PC-3 (cell line): ENCODE measurements at regions not wholly inside any gene's neighbourhood (a gene's known extent, or its start where the extent isn't known, plus 50 kb on each side); places are given as distances from the start of the nearest gene placed in this dataset.

ENCODE experiments used
- ATAC-seq: fragments of 200-7000 bp; cut with Tn5 transposase; 2 replicates; pipeline ENCODE4 v1.9.1; 2020; ENCODE audit warnings: mild to moderate bottlenecking, moderate library complexity
- BruUV-seq: library from RNA; stranded (reverse); fragments of 400-500 nt; replicated peaks from 2 replicates; lab custom pipeline; 2021; lab: Mats Ljungman, UMichigan
- CTCF ChIA-PET: fragments of 300-600 bp; sonication (Branson Sonifier 250); formaldehyde crosslinking; loops from one replicate; lab custom pipeline; 2022; ENCODE audit warnings: antibody characterized with exemption; lab: Charles Lee
- POLR2A ChIA-PET: fragments of 300-600 bp; sonication (Branson Sonifier 250); formaldehyde crosslinking; loops from one replicate; lab custom pipeline; 2022; ENCODE audit warnings: antibody characterized with exemption; ENCODE audit not compliant: unreplicated experiment; lab: Charles Lee
- DNase-seq: peaks from one replicate; pipeline ENCODE4 v3.0.0-alpha.2; 2015
- H2AFZ ChIP-seq: fragments of 300-600 bp; sonication (generic); 2 replicates; pipeline ENCODE4 v1.6.0; 2016; ENCODE audit warnings: antibody characterized with exemption, low read length
- H3F3A ChIP-seq: fragments of 300-600 bp; sonication (generic); one replicate; pipeline ENCODE4 v1.6.0; 2017; ENCODE audit warnings: antibody characterized with exemption, low read length, control low read depth, mild to moderate bottlenecking; ENCODE audit not compliant: unreplicated experiment
- H3K27ac ChIP-seq: fragments of 300-600 bp; sonication (generic); 2 replicates; pipeline ENCODE4 v1.5.1; 2016; ENCODE audit warnings: mild to moderate bottlenecking, low read length
- H3K27me3 ChIP-seq: fragments of 300-600 bp; sonication (generic); 2 replicates; pipeline ENCODE4 v1.6.1; 2016; ENCODE audit warnings: low read length, mixed read lengths
- H3K36me3 ChIP-seq: fragments of 300-600 bp; sonication (generic); 2 replicates; pipeline ENCODE4 v1.6.1; 2016; ENCODE audit warnings: low read depth, mixed run types, low read length, mixed read lengths
- H3K4me1 ChIP-seq: fragments of 300-600 bp; sonication (generic); 2 replicates; pipeline ENCODE4 v1.5.1; 2016; ENCODE audit warnings: low read length; ENCODE audit not compliant: insufficient read depth
- H3K4me2 ChIP-seq: fragments of 300-600 bp; sonication (generic); 2 replicates; pipeline ENCODE4 v1.6.0; 2016; ENCODE audit warnings: low read length
- H3K4me3 ChIP-seq: fragments of 300-600 bp; sonication (generic); 2 replicates; pipeline ENCODE4 v1.5.1; 2016; ENCODE audit warnings: mild to moderate bottlenecking, low read length, mixed read lengths
- H3K79me2 ChIP-seq: fragments of 300-600 bp; sonication (generic); 2 replicates; pipeline ENCODE4 v1.6.1; 2017; ENCODE audit warnings: low read length, mixed read lengths
- H3K9ac ChIP-seq: fragments of 300-600 bp; sonication (generic); 2 replicates; pipeline ENCODE4 v1.6.0; 2016; ENCODE audit warnings: mild to moderate bottlenecking, low read length
- H3K9me2 ChIP-seq: fragments of 300-600 bp; sonication (generic); replicated peaks from 2 replicates; pipeline ENCODE4 v1.6.1; 2016; ENCODE audit warnings: mixed run types, low read length, mixed read lengths
- H3K9me3 ChIP-seq: fragments of 300-600 bp; sonication (generic); 2 replicates; pipeline ENCODE4 v1.6.1; 2016; ENCODE audit warnings: low read length, mixed read lengths
- H4K20me1 ChIP-seq: fragments of 300-600 bp; sonication (generic); 2 replicates; pipeline ENCODE4 v1.6.1; 2016; ENCODE audit warnings: low read length, mixed read lengths
- EZH2 ChIP-seq: fragments of 300-600 bp; sonication (generic); IDR thresholded peaks from one replicate; pipeline ENCODE4 v1.6.1; 2017; ENCODE audit warnings: antibody characterized with exemption, mild to moderate bottlenecking, low read length; ENCODE audit not compliant: unreplicated experiment
- EZH2phosphoT487 ChIP-seq: fragments of 300-600 bp; sonication (generic); IDR thresholded peaks from 2 replicates; pipeline ENCODE4 v1.6.1; 2018; ENCODE audit warnings: mild to moderate bottlenecking, antibody characterized with exemption, low read length, borderline replicate concordance
- intact Hi-C: fragments of 100-400 bp; cut with micrococcal nuclease; formaldehyde crosslinking; loops from 2 replicates; pipeline ENCODE4 v1.9.0; 2023
- TF ChIP-seq, protein P1 (sequence below): fragments of 300-600 bp; sonication (generic); conservative IDR thresholded peaks from 2 replicates; pipeline ENCODE4 v1.5.1; 2017; ENCODE audit warnings: antibody characterized with exemption, low read depth, mild to moderate bottlenecking, low read length

DNA sequence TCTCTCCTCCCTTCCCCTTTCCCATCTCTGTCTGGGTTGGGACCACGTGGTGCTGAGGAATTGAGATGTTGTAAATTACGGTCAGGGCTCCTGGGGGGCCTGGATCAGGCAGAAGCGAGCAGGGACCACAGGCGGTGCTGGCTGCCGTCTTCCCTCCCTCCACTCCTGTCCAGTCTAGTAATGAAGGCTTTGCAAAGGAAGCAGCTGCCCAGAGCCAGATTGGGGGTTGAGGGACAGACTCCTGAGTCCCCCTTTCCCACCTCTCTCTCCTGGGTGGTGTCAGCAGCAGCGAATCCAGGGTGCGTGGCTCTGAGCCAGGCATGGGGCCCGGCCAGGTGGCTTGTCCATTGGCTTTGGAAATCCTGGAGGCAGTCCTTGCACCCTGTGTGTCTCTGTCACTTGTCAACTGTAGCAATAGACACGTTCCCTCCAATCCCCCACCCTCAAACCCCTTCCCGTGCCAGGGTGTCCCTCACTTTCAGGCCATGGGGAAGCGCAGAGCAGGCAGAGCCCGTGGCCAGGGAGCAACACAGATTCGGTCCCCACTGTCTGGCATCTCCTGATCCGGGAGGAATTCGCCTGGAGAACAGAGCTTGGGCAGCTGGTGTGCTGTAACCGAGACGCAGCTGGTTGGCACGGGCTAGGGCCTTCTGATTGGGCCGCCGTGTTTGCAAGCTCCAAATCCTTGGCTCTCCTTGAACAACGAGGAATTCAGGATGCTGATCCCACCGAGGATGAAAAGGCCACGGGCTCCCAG is 64.8 kb upstream of the WNT4 start:
- Histone ChIP-seq H3K79me2 (no peaks in the 10 kb centered on the region), H3K27ac (no peak overlapping the region), H4K20me1 (no peaks in the 10 kb centered on the region), H2AFZ (no peak overlapping the region), H3K4me3 (no peak overlapping the region), H3K9me3 (no peaks in the 10 kb centered on the region), H3K36me3 (no peaks in the 10 kb centered on the region), H3K4me2 (no peak overlapping the region), H3F3A (no peaks in the 10 kb centered on the region), H3K9me2 (no peaks in the 10 kb centered on the region), H3K9ac (no peak overlapping the region), H3K27me3 (peaks cover 14% of the 10 kb centered on the region; the same call in 1 of the 2 replicates), H3K4me1 (peaks cover 3% of the 10 kb centered on the region; the same call in 1 of the 2 replicates)
- DNase-seq (no peak), ATAC-seq (no peak)
- intact Hi-C loops = no loop called here
- TF ChIP-seq EZH2 (no peak), EZH2phosphoT487 (no peak)
- TF ChIP-seq, protein P1, sequence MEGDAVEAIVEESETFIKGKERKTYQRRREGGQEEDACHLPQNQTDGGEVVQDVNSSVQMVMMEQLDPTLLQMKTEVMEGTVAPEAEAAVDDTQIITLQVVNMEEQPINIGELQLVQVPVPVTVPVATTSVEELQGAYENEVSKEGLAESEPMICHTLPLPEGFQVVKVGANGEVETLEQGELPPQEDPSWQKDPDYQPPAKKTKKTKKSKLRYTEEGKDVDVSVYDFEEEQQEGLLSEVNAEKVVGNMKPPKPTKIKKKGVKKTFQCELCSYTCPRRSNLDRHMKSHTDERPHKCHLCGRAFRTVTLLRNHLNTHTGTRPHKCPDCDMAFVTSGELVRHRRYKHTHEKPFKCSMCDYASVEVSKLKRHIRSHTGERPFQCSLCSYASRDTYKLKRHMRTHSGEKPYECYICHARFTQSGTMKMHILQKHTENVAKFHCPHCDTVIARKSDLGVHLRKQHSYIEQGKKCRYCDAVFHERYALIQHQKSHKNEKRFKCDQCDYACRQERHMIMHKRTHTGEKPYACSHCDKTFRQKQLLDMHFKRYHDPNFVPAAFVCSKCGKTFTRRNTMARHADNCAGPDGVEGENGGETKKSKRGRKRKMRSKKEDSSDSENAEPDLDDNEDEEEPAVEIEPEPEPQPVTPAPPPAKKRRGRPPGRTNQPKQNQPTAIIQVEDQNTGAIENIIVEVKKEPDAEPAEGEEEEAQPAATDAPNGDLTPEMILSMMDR = no peak
- ChIA-PET POLR2A (no interaction called here), CTCF (no interaction called here)
- BruUV-seq = no TSS peak

DNA sequence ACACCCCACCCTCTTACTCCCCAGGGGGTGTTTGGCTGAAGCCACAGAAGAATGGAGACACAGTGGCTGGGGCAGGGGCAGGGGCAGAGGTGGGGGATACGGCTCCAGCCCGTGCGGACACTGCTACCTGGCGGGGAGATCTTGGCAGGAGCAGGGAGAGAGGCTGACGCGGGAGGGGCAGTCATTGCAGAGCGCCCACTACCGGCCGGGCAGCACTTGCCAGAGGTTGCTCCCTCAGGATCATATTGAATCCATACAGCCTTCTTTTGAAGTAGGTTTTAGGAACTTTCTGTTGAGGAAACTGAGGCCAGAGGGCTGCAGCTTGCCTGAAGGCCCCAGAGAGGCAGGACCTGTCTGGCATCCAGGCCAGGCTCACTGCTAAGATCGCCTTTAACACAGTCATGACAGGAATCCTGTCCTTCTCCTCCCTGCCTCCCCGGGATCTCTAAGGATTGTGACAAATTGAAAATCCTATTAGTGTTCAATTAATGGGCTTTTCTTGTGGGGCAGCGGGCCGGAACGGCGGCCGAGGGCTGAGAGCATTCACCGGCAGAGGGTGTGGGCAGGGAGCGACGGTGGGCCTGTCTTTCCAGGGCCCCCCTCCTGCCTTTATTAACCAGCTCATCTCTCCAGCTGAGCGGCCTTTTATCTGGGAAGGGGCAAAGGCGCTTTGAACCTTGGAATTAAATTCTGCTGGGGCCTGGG is 65.5 kb upstream of the WNT4 start:
- no peak overlapping the region for H2AFZ ChIP-seq
- CTCF ChIA-PET = no interaction called here
- no peaks in the 10 kb centered on the region for H4K20me1 ChIP-seq
- no peaks in the 10 kb centered on the region for H3K9me2 ChIP-seq
- H3K27ac ChIP-seq = no peak overlapping the region
- no peaks in the 10 kb centered on the region for H3K79me2 ChIP-seq
- ATAC-seq (no peak), DNase-seq (peak; percentile 30)
- POLR2A ChIA-PET = no interaction called here
- no peaks in the 10 kb centered on the region for H3K9me3 ChIP-seq
- peaks cover 14% of the 10 kb centered on the region; the same call in 1 of the 2 replicates for H3K27me3 ChIP-seq
- H3F3A ChIP-seq = no peaks in the 10 kb centered on the region
- TF ChIP-seq, protein P1 = peak; percentile 75
- TF ChIP-seq EZH2phosphoT487 (no peak), EZH2 (no peak)
- no TSS peak for BruUV-seq
- H3K4me1 ChIP-seq = peaks cover 3% of the 10 kb centered on the region; the same call in 1 of the 2 replicates
- no peak overlapping the region for H3K9ac ChIP-seq
- H3K4me2 ChIP-seq = no peak overlapping the region
- no peak overlapping the region for H3K4me3 ChIP-seq
- intact Hi-C loops = no loop called here
- no peaks in the 10 kb centered on the region for H3K36me3 ChIP-seq

- TF ChIP-seq, protein P1 = no peak
- no peak for TF ChIP-seq EZH2phosphoT487
- no peak for TF ChIP-seq EZH2
- H3K27me3 ChIP-seq = peaks cover 14% of the 10 kb centered on the region; the same call in 1 of the 2 replicates
- no peak overlapping the region for H3K9ac ChIP-seq
- H3K4me3 ChIP-seq = no peak overlapping the region
- H3K4me1 ChIP-seq = peaks cover 3% of the 10 kb centered on the region; the same call in 1 of the 2 replicates
- no peak overlapping the region for H2AFZ ChIP-seq
- H3K4me2 ChIP-seq = no peak overlapping the region
- POLR2A ChIA-PET = no interaction called here
- no peaks in the 10 kb centered on the region for H4K20me1 ChIP-seq
- intact Hi-C loops = no loop called here
- no peaks in the 10 kb centered on the region for H3K79me2 ChIP-seq
- no peaks in the 10 kb centered on the region for H3F3A ChIP-seq
- no peaks in the 10 kb centered on the region for H3K9me3 ChIP-seq
- ATAC-seq (no peak), DNase-seq (no peak)
- CTCF ChIA-PET = no interaction called here
- H3K9me2 ChIP-seq = no peaks in the 10 kb centered on the region
- no TSS peak for BruUV-seq
- no peaks in the 10 kb centered on the region for H3K36me3 ChIP-seq
- H3K27ac ChIP-seq = no peak overlapping the region
These were observed 66.1 kb upstream of the WNT4 start for GRCh38 chr1:22208973-22209378.
